ENCODE measurements at regions not wholly inside any gene's neighbourhood (a gene's known extent, or its start where the extent isn't known, plus 50 kb on each side); places are given as distances from the start of the nearest gene placed in this dataset.

DNA sequence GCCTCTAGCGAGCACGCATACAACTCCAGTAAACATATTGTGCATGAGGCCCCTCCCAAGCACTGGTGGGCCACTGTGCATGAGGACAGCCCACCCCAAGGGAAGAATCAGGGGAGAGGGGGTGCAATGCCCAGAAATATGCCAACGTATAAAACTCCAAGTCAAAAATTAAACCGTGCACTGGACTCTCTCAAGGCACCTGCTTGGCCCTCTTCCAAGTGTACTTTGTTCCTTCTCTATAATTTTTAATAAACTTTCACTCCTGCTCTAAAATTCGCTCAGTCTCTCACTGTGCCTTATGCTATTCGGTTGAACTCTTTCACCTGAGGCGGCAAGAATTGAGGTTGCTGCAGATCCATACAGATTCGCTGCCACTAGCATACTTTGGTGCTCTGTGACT lies 465.3 kb upstream of the TENM4 start (continued):
- no peak for TF ChIP-seq SP2 (IDR thresholded peaks at IDR 0.05; ENCODE audit: low read length)
- TF ChIP-seq POLR2AphosphoS5 (IDR thresholded peaks at IDR 0.05; ENCODE audit: low read depth, low read length), result no peak

All from H1 (cell line).